ENCODE measurements at regions not wholly inside any gene's neighbourhood (a gene's known extent, or its start where the extent isn't known, plus 50 kb on each side); places are given as distances from the start of the nearest gene placed in this dataset.
A peak's percentile ranks its signal among the peaks of the same experiment; 100 is the strongest.
"Not testable (repeated sequence)": the region's sequence is repeated elsewhere in the genome, so short reads cannot be mapped to it uniquely, and the experiment has no call there.

DNA sequence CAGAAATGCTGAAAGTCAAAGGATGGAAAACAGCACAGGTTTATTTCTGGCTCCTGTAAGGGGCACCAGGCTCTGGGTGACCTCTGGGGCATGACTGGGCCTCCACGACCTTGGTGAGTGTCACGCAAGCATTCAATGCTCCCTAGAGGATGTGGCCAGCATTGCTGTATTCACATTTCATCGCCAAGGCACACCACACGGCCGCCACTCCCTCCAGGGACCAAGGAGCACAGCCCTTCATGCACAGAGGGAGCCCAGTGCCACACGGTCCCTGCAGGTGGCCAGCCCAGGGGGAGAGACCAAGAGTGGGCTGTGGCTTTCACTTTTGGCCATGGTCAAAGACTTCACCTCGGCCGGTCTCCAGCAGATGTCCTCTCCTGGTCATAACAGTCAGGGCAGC lies 137.4 kb upstream of the TNRC6C start:
- no peak for DNase-seq (ENCODE audit: low read depth)

DNA sequence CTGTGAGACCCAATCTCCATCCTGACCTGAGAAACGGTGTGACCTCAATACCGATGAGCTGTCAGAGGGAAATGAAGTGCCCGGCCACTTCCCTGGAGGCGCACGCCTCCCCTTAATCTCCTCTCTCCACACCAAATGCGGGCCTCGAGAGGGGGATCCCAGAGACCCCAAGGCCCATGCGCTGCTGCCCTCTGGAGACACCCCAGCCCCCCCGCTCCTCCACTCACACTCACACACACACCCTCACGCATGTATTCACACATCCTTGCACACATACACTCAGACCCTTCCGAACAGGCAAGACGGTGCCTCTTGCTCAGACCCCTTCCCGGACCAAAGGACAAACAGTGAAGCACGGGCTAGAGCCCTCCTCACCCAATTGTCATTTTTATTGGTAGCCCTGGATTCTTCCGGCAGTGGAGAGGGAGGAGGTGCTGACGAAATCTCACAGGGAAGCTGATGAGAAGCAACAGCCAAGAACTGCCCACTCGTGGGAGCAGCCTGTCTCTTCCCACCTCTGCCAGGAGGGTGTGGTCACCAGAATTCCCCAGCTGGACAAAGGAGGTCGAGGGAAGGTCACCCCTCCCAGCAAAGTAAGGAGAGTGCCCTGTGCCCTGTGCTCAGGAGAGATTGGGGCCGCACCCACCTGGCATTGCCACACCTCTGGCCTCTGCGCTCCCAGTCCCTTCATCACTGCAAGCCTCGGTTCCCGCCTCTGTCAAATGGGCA lies 136.0 kb upstream of the TNRC6C start:
- no peak for DNase-seq (ENCODE audit: low read depth)

DNA sequence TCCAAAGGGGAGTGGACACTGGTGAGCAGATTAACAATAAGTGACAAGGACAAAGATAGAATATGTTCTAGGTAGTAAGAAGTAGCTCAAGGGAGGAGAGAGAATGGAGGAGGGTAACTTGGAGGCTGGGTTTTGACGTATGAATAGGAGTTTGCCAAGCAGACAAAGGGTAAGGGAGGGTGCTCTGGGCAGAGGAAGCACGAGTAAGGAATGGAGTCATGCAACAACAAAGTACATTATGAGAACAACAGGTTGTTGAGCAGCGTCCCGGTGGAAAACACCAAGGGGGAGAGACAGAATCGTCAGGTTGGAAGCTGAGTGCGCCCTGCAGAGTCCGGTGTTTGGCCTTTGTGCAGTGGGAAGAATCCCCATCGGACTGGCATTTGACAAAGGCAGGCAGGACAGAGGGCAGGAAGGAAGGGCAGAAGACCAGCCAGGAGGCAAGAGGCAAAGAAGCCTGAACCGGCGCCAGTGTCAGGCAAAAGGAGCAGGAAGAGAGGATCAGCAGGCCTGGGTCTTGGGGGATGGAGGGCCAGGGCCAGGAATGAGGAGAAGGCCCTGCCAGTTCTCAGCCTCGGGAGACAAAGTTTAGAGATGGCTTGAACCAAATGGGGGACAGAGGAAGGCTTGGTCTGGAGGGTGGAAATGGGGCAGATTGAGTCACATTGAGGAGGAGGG lies 134.3 kb upstream of the TNRC6C start:
- no peak for DNase-seq (ENCODE audit: low read depth)

DNA sequence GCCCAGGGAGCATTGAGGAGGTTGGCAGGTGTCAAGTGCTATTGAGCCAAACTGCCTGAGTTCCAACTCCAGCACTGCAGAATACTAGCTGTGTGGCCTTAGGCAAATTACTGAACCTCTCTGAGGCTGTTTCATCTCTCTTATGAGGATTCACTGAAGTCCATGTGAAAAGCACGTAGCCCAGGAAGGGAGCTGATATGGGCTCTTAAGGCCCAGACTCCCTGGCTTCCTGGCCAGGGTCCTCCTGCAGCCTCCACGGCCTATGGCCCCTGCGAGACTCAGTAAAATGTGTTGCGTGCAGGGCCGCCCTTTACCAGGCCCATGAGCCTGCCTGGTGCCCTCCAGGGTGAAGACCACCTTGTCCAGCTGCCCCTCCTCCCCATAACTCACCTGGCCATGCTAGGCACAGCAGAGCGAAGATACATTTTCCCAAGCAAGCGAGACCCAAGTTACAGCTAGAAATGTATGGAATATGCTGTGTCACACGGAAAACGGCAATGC lies 133.7 kb upstream of the TNRC6C start:
- no peak for DNase-seq (ENCODE audit: low read depth)

DNA sequence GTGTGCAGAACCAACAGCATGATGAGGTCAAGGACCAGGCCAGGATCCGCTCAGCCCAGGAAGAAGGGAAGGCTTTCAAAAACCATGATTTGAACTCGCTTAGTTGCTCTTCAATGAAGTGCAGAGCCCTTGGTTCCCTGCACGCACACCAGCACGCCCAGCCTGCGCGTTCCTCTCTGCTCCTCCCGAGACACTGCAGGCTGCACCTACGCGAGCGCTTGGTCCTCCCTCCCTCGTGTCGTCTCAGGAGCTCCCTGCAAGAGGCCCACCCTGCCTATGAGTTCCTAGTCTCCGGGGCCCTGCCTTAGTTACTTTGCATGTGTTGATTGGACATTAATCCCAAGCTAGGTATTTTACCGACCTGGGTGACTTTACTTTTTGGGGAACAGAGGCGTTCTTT lies 132.9 kb upstream of the TNRC6C start:
- DNase-seq (ENCODE audit: low read depth), result no peak

DNA sequence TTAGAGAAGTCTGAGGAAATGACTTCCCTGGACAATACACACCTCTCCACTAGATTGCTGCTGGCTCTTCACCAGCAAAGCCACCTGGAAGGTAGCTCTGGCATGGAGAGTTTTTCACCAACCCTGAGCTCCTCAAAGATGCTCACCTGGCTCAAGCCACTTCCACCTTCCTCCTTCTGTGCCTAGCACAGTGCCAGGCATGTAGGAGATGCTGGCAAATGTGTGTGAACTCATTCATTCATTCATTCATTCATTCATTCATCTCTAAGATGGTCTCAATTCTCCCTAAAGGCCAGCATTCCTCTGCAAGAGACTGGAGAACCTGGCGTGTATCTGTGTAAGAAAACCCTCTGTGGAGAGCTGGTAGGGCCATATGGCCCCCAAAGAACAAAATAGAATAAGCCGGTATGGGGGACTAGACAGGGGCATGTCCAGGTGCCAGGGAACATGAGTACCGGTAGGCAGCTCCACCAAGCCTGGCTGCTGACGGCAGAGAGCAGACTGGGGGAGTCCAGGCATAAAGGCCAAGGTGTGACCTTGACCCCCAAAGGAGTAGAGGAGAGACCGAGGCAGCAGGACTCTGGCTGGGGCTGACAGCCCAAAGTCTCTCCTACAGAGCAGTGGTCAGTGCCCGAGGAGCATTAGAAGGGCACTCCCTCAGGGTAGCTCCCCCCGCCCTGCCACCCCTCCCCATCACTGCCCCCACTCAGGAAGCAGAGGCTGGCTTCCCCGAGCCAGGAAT lies 132.2 kb upstream of the TNRC6C start:
- no peak for DNase-seq (ENCODE audit: low read depth)

DNA sequence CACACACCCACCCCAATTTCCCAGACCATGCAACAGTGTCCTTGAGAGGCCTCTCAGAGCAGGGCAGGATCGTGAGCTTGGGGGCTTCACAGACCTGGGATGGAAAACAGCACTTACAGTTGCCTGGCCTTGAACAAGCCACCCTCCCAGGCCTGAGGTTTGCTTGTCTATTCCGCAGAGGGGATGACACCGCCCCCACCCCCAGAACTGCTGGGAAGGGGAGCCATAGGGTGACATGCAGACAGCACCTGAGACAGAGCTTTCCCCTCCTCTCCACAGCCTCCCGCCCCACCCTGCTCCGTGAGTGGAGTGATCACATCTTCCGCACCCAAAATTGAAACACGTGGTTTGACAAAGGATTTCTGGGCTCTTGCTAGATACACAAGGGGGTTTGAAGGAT lies 131.5 kb upstream of the TNRC6C start:
- no peak for DNase-seq (ENCODE audit: low read depth)

DNA sequence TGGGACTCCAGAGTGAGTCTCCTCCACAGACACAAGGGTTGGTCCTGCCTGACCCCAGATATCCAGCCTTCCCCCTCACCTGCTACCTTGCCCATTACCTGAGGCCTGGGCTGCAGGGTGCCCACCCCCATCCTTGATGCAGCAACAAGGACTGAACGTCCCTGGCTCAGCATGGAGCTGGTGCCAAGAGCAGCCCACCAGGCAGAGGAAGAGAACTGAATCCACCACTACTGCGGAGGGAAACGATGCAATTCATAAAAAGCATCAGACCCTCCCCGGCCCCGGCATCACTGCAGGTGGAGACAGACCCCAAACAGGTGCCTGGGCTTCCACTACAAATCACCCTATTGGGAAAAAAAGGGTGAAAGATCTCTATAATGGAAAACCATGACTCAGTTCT lies 131.0 kb upstream of the TNRC6C start:
- no peak for DNase-seq (ENCODE audit: low read depth)

DNA sequence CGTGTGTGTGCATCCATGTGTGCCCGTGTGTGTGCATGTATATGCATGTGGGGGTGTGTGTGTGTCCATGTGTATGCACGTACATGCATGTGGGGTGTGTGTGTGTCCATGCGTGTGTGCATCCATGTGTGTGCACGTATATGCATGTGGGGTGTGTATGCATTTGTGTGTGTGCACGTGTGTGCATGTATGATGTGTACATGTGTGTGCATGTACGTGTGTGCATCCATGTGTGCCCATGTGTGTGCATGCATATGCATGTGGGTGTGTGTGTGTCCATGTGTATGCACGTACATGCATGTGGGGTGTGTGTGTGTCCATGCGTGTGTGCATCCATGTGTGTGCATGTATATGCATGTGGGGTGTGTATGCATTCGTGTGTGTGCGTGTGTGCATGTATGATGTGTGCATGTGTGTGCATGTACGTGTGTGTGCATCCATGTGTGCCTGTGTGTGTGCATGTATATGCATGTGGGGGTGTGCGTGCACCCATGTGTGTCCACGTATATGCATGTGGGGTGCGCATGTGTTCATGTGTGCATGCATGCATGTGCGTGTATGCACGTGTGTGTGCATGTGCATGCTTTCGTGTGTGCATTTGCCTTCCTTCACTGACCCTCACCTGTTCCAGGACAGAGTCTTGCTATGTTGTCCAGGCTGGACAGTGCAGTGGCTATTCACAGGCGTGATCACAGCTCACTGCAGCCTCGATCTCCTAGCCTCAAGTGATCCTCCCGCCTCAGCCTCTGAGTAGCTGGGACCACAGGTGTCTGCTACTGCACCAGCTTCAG lies 129.6 kb upstream of the TNRC6C start:
- no peak for DNase-seq (ENCODE audit: low read depth)

DNA sequence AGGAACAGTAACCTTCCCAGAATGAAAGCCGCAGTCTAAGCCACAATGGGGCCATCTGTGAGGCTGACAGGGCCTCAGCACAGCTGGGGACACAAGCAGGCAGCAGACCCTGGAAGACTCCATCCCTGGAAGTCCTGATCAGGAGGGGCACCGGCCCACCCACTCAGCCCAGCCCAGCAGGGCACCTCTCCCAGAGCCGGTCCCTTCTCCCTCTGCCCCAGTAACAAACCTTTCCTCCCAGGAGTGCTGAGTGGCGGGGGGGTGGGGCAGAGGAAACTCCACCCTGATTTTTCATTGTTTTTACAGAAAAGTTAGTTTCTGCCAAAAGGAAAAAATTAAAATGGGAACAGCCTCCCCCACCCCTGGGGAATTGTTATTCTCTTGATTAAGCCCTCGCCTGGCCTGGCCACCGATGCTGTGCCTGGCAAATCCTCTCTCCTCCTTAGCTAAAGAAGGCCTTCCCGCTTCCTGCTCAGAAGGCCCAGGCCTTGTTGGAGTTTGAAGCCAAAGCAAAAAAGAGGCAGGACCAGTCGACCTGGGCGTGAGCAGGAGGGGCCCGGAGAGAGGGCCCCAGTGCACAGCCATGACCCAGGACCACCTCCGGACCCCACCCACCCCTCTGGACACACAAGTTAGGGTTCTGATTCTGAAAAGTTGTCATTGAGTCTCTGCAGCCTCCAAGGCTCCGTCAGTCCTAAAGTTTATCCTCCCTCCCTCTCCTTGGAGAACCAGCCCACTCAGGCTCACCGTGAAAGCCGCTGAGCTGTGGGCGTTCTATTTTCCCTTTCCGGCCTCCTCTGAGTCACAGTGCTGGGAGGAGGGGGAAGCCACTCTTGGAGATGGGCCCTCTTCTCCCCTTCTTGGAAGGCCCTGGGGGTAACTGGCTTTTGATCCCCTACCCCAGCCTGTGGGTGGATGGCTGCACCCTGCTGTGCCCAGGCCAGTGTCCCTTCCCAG lies 128.4 kb upstream of the TNRC6C start:
- no peak for DNase-seq (ENCODE audit: low read depth)

DNA sequence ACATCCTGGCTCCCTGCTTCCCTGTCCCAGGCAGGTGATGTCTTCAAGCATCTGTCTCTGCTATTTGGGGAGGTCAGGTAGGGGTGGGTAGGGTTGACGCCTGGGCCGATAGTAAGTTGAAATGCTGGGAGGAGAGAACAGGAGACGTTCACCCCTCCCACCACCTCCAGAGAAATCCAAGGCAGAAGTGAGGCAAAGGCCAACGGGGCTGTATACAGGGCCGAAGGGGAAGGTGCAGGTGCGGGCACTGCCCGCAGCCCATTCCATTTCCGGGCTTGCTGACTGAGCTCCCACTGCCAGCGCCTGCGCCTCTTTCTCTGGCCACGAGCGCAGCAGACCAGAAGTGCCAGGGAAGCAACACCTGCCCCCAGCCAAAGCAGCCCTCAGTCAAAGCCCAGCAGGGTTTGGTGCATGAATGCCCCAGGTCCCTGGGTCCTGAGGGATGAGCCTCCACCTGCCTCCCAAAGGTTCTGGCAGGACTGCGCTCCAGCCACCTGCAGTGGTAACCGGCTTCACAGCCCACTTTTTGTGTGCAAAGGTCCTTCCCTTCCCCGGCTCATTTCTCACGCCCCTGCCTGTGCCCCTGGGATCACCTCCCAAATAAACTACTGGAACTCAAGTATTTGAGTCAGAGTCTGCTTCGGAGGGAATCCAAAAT lies 127.6 kb upstream of the TNRC6C start:
- DNase-seq (ENCODE audit: low read depth), result no peak

DNA sequence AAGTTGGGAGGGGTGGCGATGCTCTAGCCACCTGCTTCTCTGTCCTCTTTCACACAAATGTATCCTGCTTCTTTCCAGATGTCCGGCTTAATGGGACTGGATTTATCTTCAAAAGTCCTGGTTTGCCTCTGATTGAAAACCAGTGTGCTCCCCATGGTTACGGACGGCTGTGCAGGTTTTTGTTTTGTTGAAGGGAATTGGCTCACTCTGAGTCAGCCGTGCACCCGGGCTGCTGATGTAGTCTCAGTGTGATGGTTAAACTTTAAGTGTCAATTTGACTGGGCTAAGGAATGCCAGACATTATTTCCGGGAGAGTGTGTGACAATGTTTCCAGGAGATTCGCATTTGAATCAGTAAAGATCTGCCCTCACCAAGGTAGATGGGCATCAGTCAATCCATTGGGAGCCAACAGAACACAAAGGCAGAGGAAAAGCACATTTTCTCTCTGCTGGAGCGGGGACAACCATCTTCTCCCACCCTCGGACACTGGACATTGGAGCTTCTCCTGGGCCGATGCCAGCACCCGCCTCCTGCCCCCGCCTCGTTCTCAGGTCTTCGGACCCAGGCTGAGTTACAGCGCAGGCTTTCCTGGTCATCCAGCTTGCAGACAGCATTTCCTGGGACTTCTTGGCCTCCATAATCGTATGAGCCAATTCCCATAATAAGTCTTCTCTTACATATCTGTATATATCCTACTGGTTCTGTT lies 126.9 kb upstream of the TNRC6C start:
- DNase-seq (ENCODE audit: low read depth), result no peak

DNA sequence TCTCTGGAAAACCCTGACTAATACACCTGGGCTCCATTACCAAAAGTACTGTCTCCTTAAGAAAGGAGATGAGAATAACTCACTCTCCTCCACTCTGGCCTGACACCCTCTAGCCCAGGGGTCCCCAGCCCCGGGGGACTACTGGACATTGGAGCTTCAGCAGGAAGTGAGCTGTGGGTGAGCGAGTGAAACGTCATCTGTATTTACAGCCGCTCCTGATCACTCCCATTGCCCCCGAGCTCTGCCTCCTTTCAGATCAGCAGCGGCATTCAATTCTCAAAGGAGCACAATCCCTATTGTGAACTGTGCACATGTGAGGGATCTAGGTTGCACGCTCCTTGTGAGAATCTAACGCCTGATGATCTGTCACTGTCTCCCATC lies 126.3 kb upstream of the TNRC6C start:
- no peak for DNase-seq (ENCODE audit: low read depth)

DNA sequence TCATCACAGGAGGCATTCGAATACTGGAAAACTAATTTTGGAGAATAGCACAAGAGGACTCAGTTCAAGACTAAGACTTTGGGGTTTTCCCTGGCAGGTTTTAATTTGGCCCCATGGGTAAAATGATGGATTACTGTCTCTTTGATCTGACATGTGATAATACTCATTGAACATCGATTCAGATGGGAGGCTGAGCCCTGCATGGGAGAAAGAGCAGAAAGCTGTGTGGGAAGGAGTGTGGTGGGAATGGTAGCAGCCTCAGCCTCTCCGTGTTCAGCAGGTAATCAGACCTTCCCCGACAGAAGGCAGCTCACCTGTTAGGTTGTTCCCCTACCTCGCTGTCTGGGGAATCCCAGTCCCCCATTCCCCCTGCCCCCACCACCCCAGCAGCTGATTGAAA lies 124.7 kb upstream of the TNRC6C start:
- no peak for DNase-seq (ENCODE audit: low read depth)

DNA sequence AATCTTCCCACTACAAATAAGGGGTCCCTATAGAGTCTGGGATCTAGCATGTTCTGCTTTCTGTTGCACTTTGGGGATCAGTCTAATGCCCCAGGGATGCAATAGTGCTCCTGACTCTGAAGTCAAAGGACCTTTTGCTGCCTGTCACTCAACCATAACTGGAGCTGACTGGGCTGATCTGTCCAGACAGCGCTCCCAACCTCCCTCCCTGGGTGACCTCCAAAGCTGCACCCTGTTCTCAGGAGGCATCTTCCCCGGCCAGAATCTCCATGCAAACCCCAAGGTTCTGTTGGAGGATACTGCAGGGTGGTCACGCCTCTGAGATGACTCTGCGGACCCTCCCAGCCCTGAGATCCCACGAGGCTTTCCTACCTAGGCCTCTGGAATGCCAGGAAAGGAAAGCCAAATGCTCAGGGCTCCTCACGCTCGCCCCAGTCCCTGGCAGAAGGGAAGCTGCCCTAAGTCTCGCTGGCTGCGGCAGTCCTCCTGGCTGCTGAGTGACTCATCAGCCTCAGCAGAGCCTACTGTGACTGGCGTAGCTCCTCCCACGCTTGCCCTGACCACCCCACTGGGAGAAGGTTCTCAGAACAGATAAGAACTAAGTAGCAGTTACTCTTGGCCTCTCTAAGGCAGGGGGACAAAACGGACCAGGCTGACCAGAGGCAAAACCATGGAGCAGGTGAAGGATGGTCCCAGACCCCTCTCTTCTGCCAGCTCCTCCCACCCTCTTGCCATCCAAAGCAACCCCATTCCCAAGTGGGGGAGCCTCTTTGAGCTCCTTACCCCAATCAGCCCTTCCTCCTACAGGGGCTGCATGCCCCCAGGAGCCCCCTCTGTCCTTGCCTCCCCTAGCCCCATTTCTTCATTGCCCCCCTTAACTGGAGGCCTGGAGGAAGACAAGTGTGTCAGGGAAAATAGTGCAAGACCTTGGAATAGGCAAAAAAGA lies 124.1 kb upstream of the TNRC6C start:
- peak; percentile 64 for DNase-seq (ENCODE audit: low read depth)

DNA sequence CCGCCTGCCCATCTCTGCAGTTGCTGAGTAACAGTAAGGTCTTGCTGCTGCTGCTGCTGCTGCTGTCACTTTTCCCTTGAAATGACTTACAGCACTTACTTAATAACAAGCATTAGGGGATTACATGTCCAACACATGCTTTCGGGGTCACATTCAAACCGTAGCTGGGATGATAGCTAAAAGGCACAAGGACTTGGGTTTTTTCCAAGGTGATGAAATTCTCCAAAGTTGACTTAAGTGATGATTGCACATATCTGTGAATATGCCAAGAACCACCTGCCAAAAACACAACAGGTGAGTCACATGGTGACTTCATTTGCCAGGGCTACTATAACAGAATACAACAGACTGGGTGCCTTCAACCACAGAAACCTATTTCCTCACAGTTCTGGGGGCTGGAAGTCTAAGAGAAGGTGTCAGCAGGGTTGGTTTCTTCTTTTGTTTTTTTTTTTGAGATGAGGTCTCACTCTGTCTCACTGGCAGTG lies 121.9 kb upstream of the TNRC6C start:
- no peak for DNase-seq (ENCODE audit: low read depth)

DNA sequence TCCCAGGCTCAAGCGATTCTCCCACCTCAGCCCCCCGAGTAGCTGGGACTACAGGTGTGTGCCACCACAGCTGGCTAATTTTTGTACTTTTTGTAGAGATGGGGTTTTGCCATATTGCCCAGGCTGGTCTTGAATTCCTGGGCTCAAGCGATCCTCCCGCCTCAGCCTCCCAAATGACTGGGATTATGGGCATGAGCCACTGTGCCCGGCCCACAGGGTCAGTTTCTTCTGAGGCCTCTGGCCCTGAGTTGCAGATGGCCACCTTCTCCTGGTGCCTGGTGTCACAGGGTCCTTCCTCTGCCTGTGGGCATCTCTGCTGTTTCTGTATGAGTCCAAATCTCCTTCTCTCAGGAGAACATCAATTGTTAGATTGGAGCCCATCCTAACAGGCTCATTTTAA lies 121.4 kb upstream of the TNRC6C start:
- not testable (repeated sequence) for DNase-seq (ENCODE audit: low read depth)

DNA sequence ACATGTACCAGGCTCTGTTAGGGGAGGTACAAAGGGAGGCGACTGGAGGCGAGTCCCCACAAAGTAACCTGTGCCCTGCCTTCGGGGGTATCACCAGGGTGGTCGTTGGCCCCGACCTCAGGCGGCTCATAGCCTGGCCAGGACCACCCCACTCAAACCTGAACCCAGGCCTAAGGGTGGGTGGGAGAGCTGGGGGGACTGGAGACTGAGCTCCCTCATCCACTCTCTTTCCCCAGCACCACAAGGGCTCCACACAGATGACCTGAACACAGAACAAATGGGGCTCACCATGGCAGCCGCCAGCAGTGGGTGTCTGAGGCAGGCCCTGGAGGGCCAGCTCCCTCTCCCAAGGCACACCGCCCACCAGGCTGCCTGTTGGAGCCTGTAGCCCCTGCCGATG lies 120.6 kb upstream of the TNRC6C start:
- DNase-seq (ENCODE audit: low read depth), result no peak

Data from activated T-cell treated with anti-CD3 and anti-CD28 coated beads for 48 hours (primary cell).